C4-2B (cell line): ENCODE measurements at regions not wholly inside any gene's neighbourhood (a gene's known extent, or its start where the extent isn't known, plus 50 kb on each side); places are given as distances from the start of the nearest gene placed in this dataset.

ENCODE experiments used
- H3K27ac ChIP-seq: fragments of 450-650 bp; 2 replicates; pipeline ENCODE4 v1.5.1; 2017
- CTCF ChIP-seq: fragments of 450-650 bp; conservative IDR thresholded peaks from 2 replicates; pipeline ENCODE4 v1.5.1; 2017; ENCODE audit warnings: mild to moderate bottlenecking
- ZFX ChIP-seq: fragments of 450-650 bp; IDR thresholded peaks from 2 replicates; pipeline ENCODE4 v1.6.1; 2017

DNA sequence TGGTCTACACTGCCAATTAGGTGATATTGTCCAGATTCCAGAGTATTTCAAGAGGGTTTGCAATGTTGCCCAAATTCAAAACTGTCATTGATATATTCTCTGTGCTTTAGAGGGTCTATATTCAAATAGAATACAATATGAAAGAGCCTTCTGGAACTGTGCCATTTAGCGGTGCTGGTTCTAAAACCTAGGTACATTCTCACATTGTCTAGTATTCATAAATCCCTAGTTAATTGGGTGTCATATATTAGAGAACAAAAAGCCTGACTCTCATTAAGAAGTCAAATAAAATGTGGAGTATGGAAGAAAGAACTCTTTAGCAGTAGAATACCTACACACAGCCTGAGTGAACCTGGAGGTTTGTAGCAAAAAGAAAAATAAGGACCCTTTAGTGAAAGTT, 447.9 kb downstream of the CNTN6 start:
- TF ChIP-seq ZFX, result no peak
- no peak for TF ChIP-seq CTCF
- no peak overlapping the region for H3K27ac ChIP-seq

DNA sequence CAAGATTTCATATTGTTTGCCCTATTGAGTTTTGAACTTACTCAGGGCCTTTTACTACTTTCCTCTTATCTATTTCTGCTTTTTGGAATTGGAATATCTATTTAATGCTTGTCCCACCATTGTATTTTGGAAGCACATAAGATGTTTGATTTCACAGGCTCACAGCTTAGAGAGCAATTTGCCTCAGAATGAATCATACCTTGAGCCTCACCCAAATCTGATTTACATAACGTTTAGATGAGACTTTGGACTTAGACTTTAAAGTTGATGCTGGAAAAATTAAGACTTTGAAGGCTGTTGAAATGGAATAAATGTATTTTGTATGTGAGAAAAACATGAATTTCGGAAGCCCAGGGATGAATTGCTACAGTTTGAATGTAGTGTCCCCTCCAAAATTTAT, 458.9 kb downstream of the CNTN6 start:
- no peak overlapping the region for H3K27ac ChIP-seq
- TF ChIP-seq ZFX, result no peak
- TF ChIP-seq CTCF, result no peak

- TF ChIP-seq CTCF, result no peak
- TF ChIP-seq ZFX, result no peak
Measured at GRCh38 chr3:1552831-1553230, 460.0 kb downstream of the CNTN6 start.

DNA sequence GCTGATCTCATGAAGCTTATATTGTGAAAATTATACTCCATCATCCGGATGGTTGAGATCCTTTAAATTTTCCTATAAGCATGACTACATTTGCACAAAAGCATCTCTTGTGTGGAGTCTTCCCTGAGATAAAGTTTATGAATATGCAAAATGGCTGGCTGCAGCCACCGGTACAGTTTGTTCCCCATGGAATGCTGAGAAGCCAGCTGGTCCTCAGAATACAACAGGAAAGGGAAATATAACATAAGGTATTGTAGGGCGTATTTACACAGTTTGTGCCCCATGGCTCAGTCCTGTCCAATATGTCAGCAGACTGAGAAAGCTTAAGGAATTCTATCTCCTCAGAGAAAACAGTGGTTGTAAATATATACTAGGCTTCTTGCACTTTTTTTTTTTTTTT, 468.6 kb downstream of the CNTN6 start:
- TF ChIP-seq CTCF (no peak), ZFX (no peak)
- H3K27ac ChIP-seq, result no peak overlapping the region

More at GRCh38 chr3:1552831-1553230, 460.0 kb downstream of the CNTN6 start:
- H3K27ac ChIP-seq, result no peak overlapping the region

DNA sequence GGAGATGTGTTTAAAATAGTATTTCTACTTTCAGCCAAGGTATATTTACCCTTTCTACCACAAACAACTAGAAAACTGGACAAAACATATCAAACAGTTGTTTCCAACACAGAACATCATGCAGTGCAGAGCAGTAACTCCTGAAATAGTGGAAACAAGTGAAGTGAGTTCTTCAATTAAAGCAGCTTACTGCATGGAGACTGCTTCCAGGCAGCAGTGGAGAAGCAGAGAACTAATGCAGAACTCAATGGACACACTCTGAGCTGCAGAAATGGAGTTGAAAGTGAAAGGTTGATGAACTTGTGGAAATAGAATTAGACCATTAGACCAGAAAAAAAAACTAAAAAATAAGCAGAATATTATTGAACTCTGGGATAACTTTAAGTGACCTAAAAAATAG, 478.9 kb downstream of the CNTN6 start:
- no peak for TF ChIP-seq CTCF
- no peak for TF ChIP-seq ZFX
- H3K27ac ChIP-seq, result no peak overlapping the region

DNA sequence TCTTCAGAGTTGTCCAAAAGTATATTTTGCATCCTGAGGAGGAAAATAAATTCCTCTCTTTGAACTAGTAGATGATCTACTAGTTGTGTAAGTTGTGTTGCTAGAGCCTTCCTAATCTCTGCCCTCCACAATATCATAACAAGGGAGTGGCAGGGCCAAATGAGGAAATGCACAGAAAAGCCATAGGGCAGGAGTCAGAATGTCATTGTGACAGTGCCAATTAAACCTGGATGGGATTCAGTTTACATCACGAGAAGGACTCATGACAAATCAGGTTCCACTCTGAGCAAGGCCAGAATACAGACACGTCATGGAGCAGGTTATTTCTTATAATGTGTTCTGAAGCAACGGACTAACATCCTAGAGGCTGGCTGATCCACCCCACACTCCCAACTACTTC, 483.2 kb downstream of the CNTN6 start:
- no peak overlapping the region for H3K27ac ChIP-seq
- TF ChIP-seq ZFX (no peak), CTCF (no peak)

GRCh38 chr3:1578124-1578806, 485.4 kb downstream of the CNTN6 start:
- TF ChIP-seq CTCF (no peak), ZFX (no peak)
- no peak overlapping the region for H3K27ac ChIP-seq
